Omental fat pad (tissue), 3 donors: ENCODE measurements at regions not wholly inside any gene's neighbourhood (a gene's known extent, or its start where the extent isn't known, plus 50 kb on each side); places are given as distances from the start of the nearest gene placed in this dataset.

Experiments used
- ATAC-seq: fragments of 150-250 bp; one replicate; pipeline ENCODE4 v1.9.1; 2016; ENCODE audit warnings: mild to moderate bottlenecking, moderate library complexity; ENCODE audit not compliant: low FRiP score
- DNase-seq: peaks from one replicate; pipeline ENCODE4 v3.0.0-alpha.2; 2019; ENCODE audit warnings: low spot score
- CTCF ChIP-seq, 3 donors: fragments of 450-650 bp; IDR thresholded peaks; one replicate each; pipeline ENCODE4 v1.5.1; 2016 to 2017; ENCODE audit warnings: antibody characterized with exemption in 3 of 3, mild to moderate bottlenecking in 3 of 3, moderate library complexity in 2 of 3

- TF ChIP-seq CTCF (IDR thresholded peaks at IDR 0.05) = no peak
- no peak for ATAC-seq
These were observed 618.6 kb downstream of the AACS start for GRCh38 chr12:125683748-125684381.

GRCh38 chr12:125684968-125685790 is 619.9 kb downstream of the AACS start:
- TF ChIP-seq CTCF (IDR thresholded peaks at IDR 0.05) = no peak
- DNase-seq (no peak), ATAC-seq (no peak)

More at GRCh38 chr12:125683748-125684381, 618.6 kb downstream of the AACS start:
- no peak for DNase-seq

- DNase-seq = no peak
- TF ChIP-seq CTCF (IDR thresholded peaks at IDR 0.05) = no peak
- ATAC-seq = no peak
These were observed 620.7 kb downstream of the AACS start for GRCh38 chr12:125685915-125686314.

- TF ChIP-seq CTCF (IDR thresholded peaks at IDR 0.05) = no peak
- ATAC-seq (no peak), DNase-seq (no peak)
These were observed 622.2 kb downstream of the AACS start for GRCh38 chr12:125687403-125687802.

GRCh38 chr12:125687820-125688219 is 622.6 kb downstream of the AACS start:
- ATAC-seq = no peak
- DNase-seq = no peak
- no peak for TF ChIP-seq CTCF (IDR thresholded peaks at IDR 0.05)

GRCh38 chr12:125688223-125688622 is 623.0 kb downstream of the AACS start:
- no peak for TF ChIP-seq CTCF (IDR thresholded peaks at IDR 0.05)
- no peak for DNase-seq
- ATAC-seq = no peak

GRCh38 chr12:125688881-125689280 is 623.6 kb downstream of the AACS start:
- TF ChIP-seq CTCF (IDR thresholded peaks at IDR 0.05) = no peak
- DNase-seq = no peak
- ATAC-seq = no peak
